Spinal cord (tissue), 9 donors: ENCODE measurements at regions not wholly inside any gene's neighbourhood (a gene's known extent, or its start where the extent isn't known, plus 50 kb on each side); places are given as distances from the start of the nearest gene placed in this dataset.
A peak's percentile ranks its signal among the peaks of the same experiment; 100 is the strongest.

Source experiments
- DNase-seq, 6 donors: peaks; one replicate each; pipeline versions ENCODE4 v3.0.0 to v3.0.0-alpha.2; 2013 to 2015; ENCODE audit warnings: low spot score in 6 of 6, low read depth in 4 of 6
- H3K27ac ChIP-seq: one replicate; pipeline ENCODE4 v1.5.1; 2013; ENCODE audit warnings: low read depth, low read length, control low read depth
- H3K27me3 ChIP-seq: one replicate; pipeline ENCODE4 v1.6.1; 2013; ENCODE audit warnings: low read length; ENCODE audit not compliant: control insufficient read depth, insufficient read depth
- H3K36me3 ChIP-seq: one replicate; pipeline ENCODE4 v1.6.1; 2013; ENCODE audit warnings: low read length; ENCODE audit not compliant: control insufficient read depth, insufficient read depth
- H3K4me1 ChIP-seq: one replicate; pipeline ENCODE4 v1.6.1; 2013; ENCODE audit warnings: low read length; ENCODE audit not compliant: control insufficient read depth, insufficient read depth
- H3K4me3 ChIP-seq: one replicate; pipeline ENCODE4 v1.5.1; 2013; ENCODE audit warnings: low read depth, low read length, control low read depth
- H3K9me3 ChIP-seq: one replicate; pipeline ENCODE4 v1.6.1; 2013; ENCODE audit warnings: low read length; ENCODE audit not compliant: control insufficient read depth, insufficient read depth
- WGBS: methylation state at CpG from one replicate; pipeline ENCODE4 v1.1.5; 2013; ENCODE audit warnings: missing lambda C conversion rate; ENCODE audit not compliant: insufficient coverage; 5-methylcytosine and 5-hydroxymethylcytosine counted together
- donor health status: healthy.

DNA sequence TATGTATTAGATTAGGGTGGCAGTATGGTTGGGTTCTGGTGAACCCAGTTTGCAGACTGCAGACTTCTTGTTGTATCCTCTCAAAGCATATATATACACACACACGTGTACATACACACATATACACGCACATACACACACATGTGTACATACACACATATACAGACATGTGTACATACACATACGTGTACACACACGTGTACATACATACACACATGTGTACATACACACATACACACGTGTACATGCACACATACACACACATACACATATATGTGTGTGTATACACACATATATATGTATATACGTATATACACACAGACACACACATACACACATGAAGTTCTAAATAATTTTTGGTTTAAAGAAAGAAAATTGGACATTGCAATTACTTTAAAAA is 780.2 kb downstream of the FLRT2 start:
- no peaks in the 10 kb centered on the region for H3K27me3 ChIP-seq
- no peak overlapping the region for H3K4me3 ChIP-seq
- no peak for DNase-seq
- H3K4me1 ChIP-seq = no peaks in the 10 kb centered on the region
- H3K9me3 ChIP-seq = peaks cover 2% of the 10 kb centered on the region
- whole genome bisulfite sequencing = 88% methylated on average over 2 of the region's 6 CpGs
- no peaks in the 10 kb centered on the region for H3K36me3 ChIP-seq
- no peak overlapping the region for H3K27ac ChIP-seq

DNA sequence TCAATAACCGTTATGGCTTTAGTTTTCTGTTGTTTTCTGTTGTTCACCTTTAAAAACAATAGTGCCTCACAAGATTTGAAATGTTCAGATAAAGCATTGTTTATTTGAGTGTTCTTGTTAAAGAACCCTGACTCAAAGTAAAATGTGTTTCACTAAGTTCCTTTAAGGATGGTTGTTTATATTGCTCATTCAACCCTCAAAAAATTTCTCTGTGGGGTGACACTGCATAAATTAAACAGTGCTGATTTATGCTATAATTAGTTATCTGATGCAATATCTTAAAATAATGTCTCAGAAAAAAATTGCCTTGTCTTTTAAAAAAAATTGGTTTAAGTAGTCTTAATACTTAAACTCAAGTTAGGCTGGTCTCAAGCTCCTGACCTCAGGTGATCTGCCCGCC is 775.1 kb downstream of the FLRT2 start:
- Histone ChIP-seq H3K27ac (no peak overlapping the region), H3K9me3 (no peaks in the 10 kb centered on the region), H3K27me3 (no peaks in the 10 kb centered on the region), H3K4me3 (no peak overlapping the region), H3K36me3 (no peaks in the 10 kb centered on the region), H3K4me1 (no peaks in the 10 kb centered on the region)
- no CpG with 5 or more reads among the region's 2 CpGs for WGBS
- DNase-seq = no peak

DNA sequence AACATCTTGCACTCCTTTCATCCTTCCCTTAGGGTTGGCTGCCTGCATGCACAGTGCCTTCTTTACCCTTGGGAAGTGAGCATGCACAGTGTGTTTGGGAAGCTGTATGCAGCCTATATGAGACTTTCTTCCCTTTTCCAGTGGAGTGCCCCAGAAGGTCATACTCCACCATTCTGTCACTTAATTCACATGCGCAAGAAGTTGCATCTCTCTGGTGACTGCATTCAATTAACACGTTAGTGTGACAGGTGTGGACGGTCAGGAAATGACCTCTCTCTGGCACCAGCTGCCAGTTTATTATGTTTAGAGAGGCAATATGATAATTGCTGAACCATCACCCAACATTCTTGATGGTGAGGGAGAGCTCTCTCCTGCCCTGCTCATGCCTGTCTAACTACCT is 770.0 kb downstream of the FLRT2 start:
- no CpG with 5 or more reads among the region's 3 CpGs for WGBS
- Histone ChIP-seq H3K27me3 (no peaks in the 10 kb centered on the region), H3K27ac (no peak overlapping the region), H3K36me3 (no peaks in the 10 kb centered on the region), H3K4me3 (no peak overlapping the region), H3K9me3 (no peaks in the 10 kb centered on the region), H3K4me1 (no peaks in the 10 kb centered on the region)
- no peak for DNase-seq

DNA sequence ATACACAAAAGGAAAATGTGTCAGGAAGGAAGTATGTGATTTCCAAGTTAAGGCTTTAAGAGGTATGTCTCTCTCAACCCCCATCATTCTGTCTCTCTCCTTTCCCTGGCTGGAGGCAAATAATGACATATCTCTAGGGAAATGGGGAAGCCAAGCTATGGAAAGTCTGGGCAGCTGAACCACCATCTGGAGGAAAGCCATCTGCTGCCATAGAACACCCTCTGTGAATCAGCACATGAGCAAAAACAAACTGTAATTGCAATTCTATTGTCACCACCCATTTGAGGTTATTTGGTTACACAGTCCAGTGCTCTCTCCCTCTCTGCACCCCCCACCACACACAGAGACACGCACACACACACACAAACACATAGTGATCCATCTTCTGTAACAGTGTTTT is 766.2 kb downstream of the FLRT2 start:
- Histone ChIP-seq H3K9me3 (no peaks in the 10 kb centered on the region), H3K4me1 (no peaks in the 10 kb centered on the region), H3K36me3 (no peaks in the 10 kb centered on the region), H3K27ac (no peak overlapping the region), H3K4me3 (no peak overlapping the region), H3K27me3 (no peaks in the 10 kb centered on the region)
- WGBS = no CpG with 5 or more reads among the region's 1 CpG
- DNase-seq = peak in 4 of 6 donors; percentile 7 to 87 (median 45)

DNA sequence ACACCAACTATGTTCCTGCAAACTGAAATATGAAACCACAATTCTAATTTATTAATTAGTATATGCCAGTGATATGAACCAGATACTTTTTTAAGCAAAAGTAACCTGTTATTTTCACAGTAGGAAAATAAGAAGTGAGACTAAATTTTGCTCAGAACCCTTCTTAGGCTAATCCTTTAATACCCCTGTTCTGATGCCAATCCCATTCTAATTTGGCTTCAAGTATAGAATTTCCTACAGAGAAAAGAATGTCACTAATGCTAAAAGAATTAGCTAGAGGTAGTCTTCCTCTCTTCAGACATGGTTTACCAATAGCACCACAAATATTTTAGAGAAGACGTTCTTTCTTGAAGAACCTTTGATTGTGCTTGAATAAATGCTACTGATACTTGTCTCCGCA is 758.4 kb downstream of the FLRT2 start:
- Histone ChIP-seq H3K9me3 (no peaks in the 10 kb centered on the region), H3K36me3 (no peaks in the 10 kb centered on the region), H3K27ac (no peak overlapping the region), H3K27me3 (no peaks in the 10 kb centered on the region), H3K4me1 (no peaks in the 10 kb centered on the region), H3K4me3 (no peak overlapping the region)
- no CpG with 5 or more reads among the region's 2 CpGs for WGBS
- DNase-seq = no peak

DNA sequence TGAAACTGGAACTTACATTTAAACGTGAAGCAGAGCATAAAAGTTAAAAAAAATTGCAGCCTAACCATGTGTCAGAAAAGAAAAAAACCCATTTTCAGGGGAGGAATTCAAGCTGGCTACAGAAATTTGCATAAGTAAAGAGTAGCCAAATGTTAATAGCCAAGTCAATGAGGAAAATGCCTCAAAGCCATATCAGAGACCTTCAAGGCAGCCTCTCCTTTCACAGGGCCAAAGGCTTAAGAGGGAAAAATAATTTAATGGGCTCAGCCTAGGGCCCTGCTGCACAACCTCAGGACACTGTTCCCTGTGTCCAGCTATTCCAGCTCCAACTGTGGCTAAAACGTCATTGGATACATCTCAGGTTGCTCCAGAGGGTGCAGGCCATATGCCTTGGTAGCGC is 749.5 kb downstream of the FLRT2 start:
- Histone ChIP-seq H3K4me1 (no peaks in the 10 kb centered on the region), H3K27me3 (no peaks in the 10 kb centered on the region)
- 94% methylated on average over 2 of the region's 3 CpGs for WGBS

DNA sequence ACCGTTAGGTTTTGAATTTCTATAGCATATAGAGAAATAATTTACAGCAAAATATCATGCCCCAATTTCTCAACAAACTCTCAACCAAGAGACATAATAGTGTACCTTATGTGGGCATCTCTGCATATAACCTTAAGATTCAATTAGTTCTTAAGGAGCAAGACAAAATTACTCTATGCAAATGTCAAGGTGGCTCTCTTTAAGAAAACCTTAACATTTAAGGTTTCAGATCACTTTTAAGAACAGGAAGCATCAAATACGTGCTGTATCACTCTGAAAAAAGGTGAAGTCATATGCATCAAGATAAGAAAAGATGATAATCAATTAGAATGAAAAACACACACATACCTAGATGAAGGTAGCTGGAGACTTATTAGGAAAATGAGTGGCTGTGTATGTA is 728.0 kb downstream of the FLRT2 start:
- H3K9me3 ChIP-seq = no peaks in the 10 kb centered on the region
- H3K27ac ChIP-seq = no peak overlapping the region
- no peak overlapping the region for H3K4me3 ChIP-seq
- no peaks in the 10 kb centered on the region for H3K36me3 ChIP-seq
- no peaks in the 10 kb centered on the region for H3K4me1 ChIP-seq
- H3K27me3 ChIP-seq = no peaks in the 10 kb centered on the region
- no CpG with 5 or more reads among the region's 2 CpGs for WGBS
- no peak for DNase-seq

More for the DNA sequence above, 749.5 kb downstream of the FLRT2 start:
- Histone ChIP-seq H3K9me3 (no peaks in the 10 kb centered on the region), H3K27ac (no peak overlapping the region), H3K36me3 (no peaks in the 10 kb centered on the region), H3K4me3 (no peak overlapping the region)
- DNase-seq = no peak

DNA sequence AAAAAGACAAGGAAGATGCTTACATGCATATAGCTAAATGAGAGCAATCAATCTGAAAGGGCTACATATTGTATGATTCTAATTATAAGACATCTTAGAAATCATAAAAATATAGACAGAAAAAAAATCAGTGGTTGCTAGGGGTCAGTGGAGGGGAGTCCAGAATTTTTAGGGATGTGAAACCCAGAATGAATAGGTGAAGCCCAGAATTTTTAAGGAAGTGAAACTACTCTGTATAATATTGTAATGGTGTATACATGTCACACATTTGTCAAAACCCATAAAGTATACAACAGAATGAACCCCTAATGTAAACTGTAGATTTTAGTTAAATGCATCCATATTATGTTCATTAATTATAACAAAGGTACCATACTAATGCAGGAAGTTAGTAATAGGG is 713.2 kb downstream of the FLRT2 start:
- no peaks in the 10 kb centered on the region for H3K36me3 ChIP-seq
- no peak overlapping the region for H3K27ac ChIP-seq
- H3K9me3 ChIP-seq = no peaks in the 10 kb centered on the region
- DNase-seq = no peak
- no peaks in the 10 kb centered on the region for H3K27me3 ChIP-seq
- no peak overlapping the region for H3K4me3 ChIP-seq
- H3K4me1 ChIP-seq = no peaks in the 10 kb centered on the region

DNA sequence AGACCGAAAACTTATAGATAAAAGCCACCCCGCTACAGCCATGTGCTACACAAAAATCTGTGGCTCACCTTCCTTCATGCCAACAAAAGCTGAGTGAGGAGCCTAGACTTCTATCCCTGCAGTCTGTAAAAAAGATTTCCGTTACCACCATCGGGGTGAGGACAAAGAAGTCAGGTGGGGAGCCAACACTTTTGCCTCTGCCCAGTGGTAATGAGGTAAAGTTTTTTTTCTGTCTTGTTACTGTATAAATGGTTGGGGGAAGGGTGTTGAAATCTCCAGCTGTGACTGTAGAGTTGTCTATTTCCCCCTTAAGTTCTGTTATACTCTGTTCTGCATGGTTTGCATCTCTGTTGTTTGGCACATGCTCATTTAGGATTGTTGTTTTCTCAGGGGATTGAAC is 707.8 kb downstream of the FLRT2 start:
- H3K4me3 ChIP-seq = no peak overlapping the region
- H3K36me3 ChIP-seq = no peaks in the 10 kb centered on the region
- no peaks in the 10 kb centered on the region for H3K27me3 ChIP-seq
- no peak for DNase-seq
- no peak overlapping the region for H3K27ac ChIP-seq
- H3K4me1 ChIP-seq = no peaks in the 10 kb centered on the region
- peaks cover 5% of the 10 kb centered on the region for H3K9me3 ChIP-seq
- WGBS = 67% methylated on average over 3 of the region's 4 CpGs

DNA sequence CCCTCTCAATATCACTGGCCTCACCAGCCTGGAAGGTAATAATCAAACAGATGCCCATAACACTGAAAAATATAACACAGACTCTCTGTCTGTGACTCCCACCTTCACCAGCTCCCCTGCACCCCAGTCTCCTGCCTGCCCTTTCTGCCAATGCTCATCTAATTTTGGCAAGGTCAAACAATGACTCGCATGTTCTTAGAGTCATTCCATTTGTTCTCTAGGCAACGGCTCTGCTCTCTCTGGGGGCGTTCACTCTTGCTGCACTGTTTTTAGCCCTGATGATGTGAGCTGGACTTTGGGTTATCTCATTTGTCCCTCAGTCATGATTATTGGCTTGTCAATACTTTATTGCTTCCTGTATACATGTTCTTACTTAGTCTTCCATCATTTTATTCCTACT is 691.8 kb downstream of the FLRT2 start:
- Histone ChIP-seq H3K27me3 (no peaks in the 10 kb centered on the region), H3K4me3 (no peak overlapping the region), H3K36me3 (no peaks in the 10 kb centered on the region), H3K9me3 (no peaks in the 10 kb centered on the region), H3K4me1 (peaks cover 4% of the 10 kb centered on the region), H3K27ac (no peak overlapping the region)
- WGBS = 67% methylated on average over 1 of the region's 3 CpGs
- DNase-seq = no peak
